ENCODE measurements at regions not wholly inside any gene's neighbourhood (a gene's known extent, or its start where the extent isn't known, plus 50 kb on each side); places are given as distances from the start of the nearest gene placed in this dataset.

- TF ChIP-seq ZNF501 (tag by site-specific recombination; IDR thresholded peaks at IDR 0.05) (no peak), ZNF677 (tag by site-specific recombination; IDR thresholded peaks at IDR 0.05) (no peak)
- TF ChIP-seq, protein P1, sequence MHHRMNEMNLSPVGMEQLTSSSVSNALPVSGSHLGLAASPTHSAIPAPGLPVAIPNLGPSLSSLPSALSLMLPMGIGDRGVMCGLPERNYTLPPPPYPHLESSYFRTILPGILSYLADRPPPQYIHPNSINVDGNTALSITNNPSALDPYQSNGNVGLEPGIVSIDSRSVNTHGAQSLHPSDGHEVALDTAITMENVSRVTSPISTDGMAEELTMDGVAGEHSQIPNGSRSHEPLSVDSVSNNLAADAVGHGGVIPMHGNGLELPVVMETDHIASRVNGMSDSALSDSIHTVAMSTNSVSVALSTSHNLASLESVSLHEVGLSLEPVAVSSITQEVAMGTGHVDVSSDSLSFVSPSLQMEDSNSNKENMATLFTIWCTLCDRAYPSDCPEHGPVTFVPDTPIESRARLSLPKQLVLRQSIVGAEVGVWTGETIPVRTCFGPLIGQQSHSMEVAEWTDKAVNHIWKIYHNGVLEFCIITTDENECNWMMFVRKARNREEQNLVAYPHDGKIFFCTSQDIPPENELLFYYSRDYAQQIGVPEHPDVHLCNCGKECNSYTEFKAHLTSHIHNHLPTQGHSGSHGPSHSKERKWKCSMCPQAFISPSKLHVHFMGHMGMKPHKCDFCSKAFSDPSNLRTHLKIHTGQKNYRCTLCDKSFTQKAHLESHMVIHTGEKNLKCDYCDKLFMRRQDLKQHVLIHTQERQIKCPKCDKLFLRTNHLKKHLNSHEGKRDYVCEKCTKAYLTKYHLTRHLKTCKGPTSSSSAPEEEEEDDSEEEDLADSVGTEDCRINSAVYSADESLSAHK (tag by site-specific recombination; IDR thresholded peaks at IDR 0.05): no peak
- TF ChIP-seq, protein P2, sequence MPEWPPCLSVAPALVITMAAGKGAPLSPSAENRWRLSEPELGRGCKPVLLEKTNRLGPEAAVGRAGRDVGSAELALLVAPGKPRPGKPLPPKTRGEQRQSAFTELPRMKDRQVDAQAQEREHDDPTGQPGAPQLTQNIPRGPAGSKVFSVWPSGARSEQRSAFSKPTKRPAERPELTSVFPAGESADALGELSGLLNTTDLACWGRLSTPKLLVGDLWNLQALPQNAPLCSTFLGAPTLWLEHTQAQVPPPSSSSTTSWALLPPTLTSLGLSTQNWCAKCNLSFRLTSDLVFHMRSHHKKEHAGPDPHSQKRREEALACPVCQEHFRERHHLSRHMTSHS (tag by site-specific recombination; IDR thresholded peaks at IDR 0.05): no peak
Measured at GRCh38 chr6:1027795-1028569, 283.9 kb upstream of the FOXQ1 start (continued).

DNA sequence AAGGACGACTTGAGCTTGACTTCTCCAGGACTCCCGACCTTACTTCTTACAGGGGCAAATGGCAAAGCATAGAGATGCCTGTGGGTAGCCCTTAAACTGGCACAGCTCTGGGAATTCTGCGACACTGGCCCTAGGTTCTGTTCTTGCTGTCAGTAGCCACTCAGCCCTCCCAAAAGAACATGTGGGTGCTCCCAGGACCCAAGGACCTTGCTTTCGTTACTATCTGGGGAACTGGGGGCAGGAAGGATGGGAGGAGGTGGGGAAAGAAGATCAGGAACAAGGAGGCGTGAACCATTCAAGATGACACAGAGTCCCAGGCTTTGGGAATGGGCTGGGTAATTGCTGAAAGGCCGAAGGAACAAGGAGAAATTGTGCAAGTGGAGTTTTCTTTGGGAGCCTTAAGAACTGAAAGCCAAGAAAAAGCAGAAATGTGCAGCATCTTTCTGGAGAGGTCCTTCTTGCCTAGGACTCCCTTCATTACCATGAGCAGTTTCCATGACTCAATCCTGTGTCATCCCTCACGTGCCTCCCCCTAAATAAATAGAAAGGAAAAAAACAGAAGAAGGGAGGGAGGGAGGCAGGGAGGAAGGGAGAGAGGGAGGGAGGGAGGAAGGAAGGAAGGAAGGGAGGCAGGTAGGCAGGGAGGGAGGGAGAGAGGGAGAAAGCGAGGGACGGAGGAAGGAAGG lies 284.6 kb upstream of the FOXQ1 start:
- no peak overlapping the region for H3K4me3 ChIP-seq (ENCODE audit: low read depth, low read length)
- CTCF ChIA-PET: no interaction called here
- no peaks in the 10 kb centered on the region for H3K9me3 ChIP-seq (ENCODE audit: control insufficient read depth, insufficient read depth, low read depth, low read length)
- TF ChIP-seq ZNF169 (tag by site-specific recombination; IDR thresholded peaks at IDR 0.05) (peak; percentile 95), ZNF692 (tag by site-specific recombination; IDR thresholded peaks at IDR 0.05) (0 out of 2 replicates have a peak, but pooled peaks have one; percentile 25), IKZF3 (tag by site-specific recombination; IDR thresholded peaks at IDR 0.05) (no peak), ZNF341 (tag by site-specific recombination; IDR thresholded peaks at IDR 0.05; ENCODE audit: low read depth) (peak; percentile 56), KLF8 (tag by site-specific recombination; IDR thresholded peaks at IDR 0.05) (peak; percentile 52; the same call in 1 of the 2 replicates), ZNF366 (tag by site-specific recombination; conservative IDR thresholded peaks at IDR 0.05) (peak; percentile 84), ZNF629 (tag by site-specific recombination; IDR thresholded peaks at IDR 0.05) (peak; percentile 71), ZNF514 (tag by site-specific recombination; IDR thresholded peaks at IDR 0.05) (no peak), ZNF335 (tag by site-specific recombination; conservative IDR thresholded peaks at IDR 0.05) (peak; percentile 65), PATZ1 (tag by site-specific recombination; IDR thresholded peaks at IDR 0.05) (0 out of 2 replicates have a peak, but pooled peaks have one; percentile 39), ZNF549 (tag by site-specific recombination; IDR thresholded peaks at IDR 0.05) (no peak), WT1 (tag by site-specific recombination; IDR thresholded peaks at IDR 0.05) (peak; percentile 98), KLF17 (tag by site-specific recombination; IDR thresholded peaks at IDR 0.05) (peak; percentile 66)
- TF ChIP-seq, protein P3, sequence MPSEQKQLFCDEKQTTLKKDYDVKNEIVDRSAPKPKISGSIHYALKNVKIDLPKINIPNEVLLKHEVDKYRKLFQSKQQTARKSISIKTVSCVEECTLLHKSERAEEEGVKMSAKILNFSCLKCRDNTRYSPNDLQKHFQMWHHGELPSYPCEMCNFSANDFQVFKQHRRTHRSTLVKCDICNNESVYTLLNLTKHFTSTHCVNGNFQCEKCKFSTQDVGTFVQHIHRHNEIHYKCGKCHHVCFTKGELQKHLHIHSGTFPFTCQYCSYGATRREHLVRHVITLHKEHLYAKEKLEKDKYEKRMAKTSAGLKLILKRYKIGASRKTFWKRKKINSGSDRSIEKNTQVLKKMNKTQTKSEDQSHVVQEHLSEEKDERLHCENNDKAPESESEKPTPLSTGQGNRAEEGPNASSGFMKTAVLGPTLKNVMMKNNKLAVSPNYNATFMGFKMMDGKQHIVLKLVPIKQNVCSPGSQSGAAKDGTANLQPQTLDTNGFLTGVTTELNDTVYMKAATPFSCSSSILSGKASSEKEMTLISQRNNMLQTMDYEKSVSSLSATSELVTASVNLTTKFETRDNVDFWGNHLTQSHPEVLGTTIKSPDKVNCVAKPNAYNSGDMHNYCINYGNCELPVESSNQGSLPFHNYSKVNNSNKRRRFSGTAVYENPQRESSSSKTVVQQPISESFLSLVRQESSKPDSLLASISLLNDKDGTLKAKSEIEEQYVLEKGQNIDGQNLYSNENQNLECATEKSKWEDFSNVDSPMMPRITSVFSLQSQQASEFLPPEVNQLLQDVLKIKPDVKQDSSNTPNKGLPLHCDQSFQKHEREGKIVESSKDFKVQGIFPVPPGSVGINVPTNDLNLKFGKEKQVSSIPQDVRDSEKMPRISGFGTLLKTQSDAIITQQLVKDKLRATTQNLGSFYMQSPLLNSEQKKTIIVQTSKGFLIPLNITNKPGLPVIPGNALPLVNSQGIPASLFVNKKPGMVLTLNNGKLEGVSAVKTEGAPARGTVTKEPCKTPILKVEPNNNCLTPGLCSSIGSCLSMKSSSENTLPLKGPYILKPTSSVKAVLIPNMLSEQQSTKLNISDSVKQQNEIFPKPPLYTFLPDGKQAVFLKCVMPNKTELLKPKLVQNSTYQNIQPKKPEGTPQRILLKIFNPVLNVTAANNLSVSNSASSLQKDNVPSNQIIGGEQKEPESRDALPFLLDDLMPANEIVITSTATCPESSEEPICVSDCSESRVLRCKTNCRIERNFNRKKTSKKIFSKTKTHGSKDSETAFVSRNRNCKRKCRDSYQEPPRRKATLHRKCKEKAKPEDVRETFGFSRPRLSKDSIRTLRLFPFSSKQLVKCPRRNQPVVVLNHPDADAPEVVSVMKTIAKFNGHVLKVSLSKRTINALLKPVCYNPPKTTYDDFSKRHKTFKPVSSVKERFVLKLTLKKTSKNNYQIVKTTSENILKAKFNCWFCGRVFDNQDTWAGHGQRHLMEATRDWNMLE (tag by site-specific recombination; conservative IDR thresholded peaks at IDR 0.05; ENCODE audit: low read depth): 0 out of 2 replicates have a peak, but pooled peaks have one; percentile 11
- TF ChIP-seq, protein P4, sequence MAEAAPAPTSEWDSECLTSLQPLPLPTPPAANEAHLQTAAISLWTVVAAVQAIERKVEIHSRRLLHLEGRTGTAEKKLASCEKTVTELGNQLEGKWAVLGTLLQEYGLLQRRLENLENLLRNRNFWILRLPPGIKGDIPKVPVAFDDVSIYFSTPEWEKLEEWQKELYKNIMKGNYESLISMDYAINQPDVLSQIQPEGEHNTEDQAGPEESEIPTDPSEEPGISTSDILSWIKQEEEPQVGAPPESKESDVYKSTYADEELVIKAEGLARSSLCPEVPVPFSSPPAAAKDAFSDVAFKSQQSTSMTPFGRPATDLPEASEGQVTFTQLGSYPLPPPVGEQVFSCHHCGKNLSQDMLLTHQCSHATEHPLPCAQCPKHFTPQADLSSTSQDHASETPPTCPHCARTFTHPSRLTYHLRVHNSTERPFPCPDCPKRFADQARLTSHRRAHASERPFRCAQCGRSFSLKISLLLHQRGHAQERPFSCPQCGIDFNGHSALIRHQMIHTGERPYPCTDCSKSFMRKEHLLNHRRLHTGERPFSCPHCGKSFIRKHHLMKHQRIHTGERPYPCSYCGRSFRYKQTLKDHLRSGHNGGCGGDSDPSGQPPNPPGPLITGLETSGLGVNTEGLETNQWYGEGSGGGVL (tag by site-specific recombination; IDR thresholded peaks at IDR 0.05): peak; percentile 98

More for the DNA sequence above, 284.6 kb upstream of the FOXQ1 start:
- Histone ChIP-seq H3K4me1 (ENCODE audit: control insufficient read depth, insufficient read depth, low read length) (peaks cover 19% of the 10 kb centered on the region), H3K27ac (ENCODE audit: extremely low read depth, low read depth, low read length) (0 out of 2 replicates have a peak overlapping the region, but pooled peaks have one; percentile 11), H3K36me3 (ENCODE audit: control insufficient read depth in 2 of 2, insufficient read depth in 1 of 2, low read length in 2 of 2) (no peaks in the 10 kb centered on the region)
- POLR2A ChIA-PET: no interaction called here
